Esophagus (tissue), 2 donors: ENCODE measurements at regions not wholly inside any gene's neighbourhood (a gene's known extent, or its start where the extent isn't known, plus 50 kb on each side); places are given as distances from the start of the nearest gene placed in this dataset.

Experiments used
- H3K27ac ChIP-seq, 2 donors: one replicate each; pipeline ENCODE4 v1.5.1; 2013; ENCODE audit warnings: low read depth in 2 of 2, mild to moderate bottlenecking in 2 of 2, inconsistent platforms in 1 of 2, low read length in 1 of 2, moderate library complexity in 1 of 2
- H3K27me3 ChIP-seq, 2 donors: one replicate each; pipeline ENCODE4 v1.6.1; 2013; ENCODE audit warnings: low read length in 2 of 2, control low read depth in 1 of 2, mild to moderate bottlenecking in 1 of 2; ENCODE audit not compliant: insufficient read depth in 2 of 2, control insufficient read depth in 1 of 2
- H3K36me3 ChIP-seq, 2 donors: one replicate each; pipeline ENCODE4 v1.6.1; 2013; ENCODE audit warnings: low read length in 1 of 2; ENCODE audit not compliant: control insufficient read depth in 2 of 2, insufficient read depth in 2 of 2
- H3K4me1 ChIP-seq, 2 donors: one replicate each; pipeline ENCODE4 v1.6.1; 2013; ENCODE audit warnings: low read length in 1 of 2; ENCODE audit not compliant: control insufficient read depth in 2 of 2, insufficient read depth in 2 of 2
- H3K4me3 ChIP-seq, 2 donors: one replicate each; pipeline ENCODE4 v1.5.1; 2013; ENCODE audit warnings: low read length in 2 of 2, mild to moderate bottlenecking in 2 of 2, low read depth in 1 of 2, moderate library complexity in 1 of 2
- H3K9me3 ChIP-seq, 2 donors: one replicate each; pipeline ENCODE4 v1.6.1; 2013; ENCODE audit warnings: mild to moderate bottlenecking in 2 of 2, low read depth in 1 of 2, low read length in 1 of 2, moderate library complexity in 1 of 2; ENCODE audit not compliant: control insufficient read depth in 2 of 2, insufficient read depth in 1 of 2
- WGBS, 2 donors: extraction: QIAGEN DNeasy Blood & Tissue Kit; methylation state at CpG; one replicate each; pipeline ENCODE4 v1.1.7; 2013; 5-methylcytosine and 5-hydroxymethylcytosine counted together
- donor health status: healthy with polysubstance abuse.
- donor health status: Bipolar disorder and iron deficiency.

DNA sequence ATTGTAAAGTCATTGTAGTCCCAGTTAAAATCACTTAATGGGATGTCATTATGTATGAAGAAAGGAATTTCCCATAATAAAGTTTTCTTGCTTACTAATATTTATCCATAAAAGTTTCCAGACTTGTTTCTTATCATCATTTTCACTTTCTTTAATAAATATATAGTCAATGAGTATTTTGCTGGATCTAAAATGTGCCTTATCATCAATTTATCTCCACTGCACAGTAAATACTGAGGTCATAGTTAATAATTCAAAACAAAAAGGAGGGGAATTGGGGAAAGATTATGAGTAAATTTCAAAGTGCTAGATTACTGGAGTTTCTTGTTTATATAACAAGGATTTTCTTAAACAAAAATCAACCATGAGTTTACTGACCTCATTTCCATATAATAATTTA, 279.5 kb upstream of the DKK2 start:
- no peaks in the 10 kb centered on the region for H3K36me3 ChIP-seq
- no peaks in the 10 kb centered on the region for H3K27me3 ChIP-seq
- no peaks in the 10 kb centered on the region for H3K9me3 ChIP-seq
- H3K4me3 ChIP-seq: no peak overlapping the region
- no peaks in the 10 kb centered on the region for H3K4me1 ChIP-seq
- no peak overlapping the region for H3K27ac ChIP-seq

- H3K27me3 ChIP-seq: no peaks in the 10 kb centered on the region
- H3K4me1 ChIP-seq: no peaks in the 10 kb centered on the region
- no peaks in the 10 kb centered on the region for H3K36me3 ChIP-seq
- H3K27ac ChIP-seq: no peak overlapping the region
- 55 to 77% methylated on average over 1 of the region's 1 CpG for WGBS, 2 donors
- no peaks in the 10 kb centered on the region for H3K9me3 ChIP-seq
- no peak overlapping the region for H3K4me3 ChIP-seq
Observed at GRCh38 chr4:107314156-107314555, 278.0 kb upstream of the DKK2 start.

- Histone ChIP-seq H3K9me3 (no peaks in the 10 kb centered on the region), H3K27ac (no peak overlapping the region), H3K36me3 (no peaks in the 10 kb centered on the region), H3K4me1 (no peaks in the 10 kb centered on the region), H3K27me3 (no peaks in the 10 kb centered on the region), H3K4me3 (no peak overlapping the region)
- WGBS, 2 donors: 76 to 78% methylated on average over 4 of the region's 4 CpGs
Observed at GRCh38 chr4:107312366-107312765, 276.3 kb upstream of the DKK2 start.

DNA sequence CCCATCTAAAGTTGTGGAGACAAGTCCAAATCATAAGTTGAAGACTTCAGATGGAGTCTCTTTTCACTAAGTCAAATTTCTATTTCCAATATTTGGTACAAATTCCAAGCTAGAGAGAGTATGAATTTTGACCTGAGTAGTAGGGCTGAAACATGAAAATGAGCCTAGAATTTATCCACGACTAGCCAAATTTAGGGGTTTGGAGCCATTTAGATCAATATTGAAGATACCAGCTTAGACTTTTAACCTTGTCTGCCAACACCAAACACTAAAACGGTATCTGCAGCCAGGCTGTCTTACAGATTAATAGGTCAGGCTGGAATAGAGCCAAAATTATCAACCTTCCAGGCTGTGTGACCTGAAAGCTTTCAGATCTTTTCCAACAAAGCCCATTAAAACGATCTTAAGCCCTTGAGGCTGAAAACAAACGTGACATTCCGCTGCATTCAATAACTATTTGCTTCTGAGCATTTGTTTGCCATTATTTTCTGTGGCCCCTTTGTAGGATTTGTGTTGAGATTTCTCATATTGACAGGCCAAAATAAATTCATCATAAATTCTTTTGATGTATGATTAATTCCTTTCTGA, 268.7 kb upstream of the DKK2 start:
- Histone ChIP-seq H3K9me3 (no peaks in the 10 kb centered on the region), H3K36me3 (no peaks in the 10 kb centered on the region), H3K4me3 (no peak overlapping the region), H3K27ac (no peak overlapping the region), H3K27me3 (no peaks in the 10 kb centered on the region), H3K4me1 (no peaks in the 10 kb centered on the region)
- WGBS, 2 donors: 15 to 20% methylated on average over 5 of the region's 5 CpGs

- H3K4me3 ChIP-seq: no peak overlapping the region
- no peaks in the 10 kb centered on the region for H3K27me3 ChIP-seq
- H3K36me3 ChIP-seq: no peaks in the 10 kb centered on the region
- no peak overlapping the region for H3K27ac ChIP-seq
- H3K9me3 ChIP-seq: peaks cover 0 to 2% of the 10 kb centered on the region in 2 donors
- WGBS, 2 donors: 78 to 79% methylated on average over 2 of the region's 2 CpGs
- no peaks in the 10 kb centered on the region for H3K4me1 ChIP-seq
Observed at GRCh38 chr4:107299646-107300045, 263.5 kb upstream of the DKK2 start.

DNA sequence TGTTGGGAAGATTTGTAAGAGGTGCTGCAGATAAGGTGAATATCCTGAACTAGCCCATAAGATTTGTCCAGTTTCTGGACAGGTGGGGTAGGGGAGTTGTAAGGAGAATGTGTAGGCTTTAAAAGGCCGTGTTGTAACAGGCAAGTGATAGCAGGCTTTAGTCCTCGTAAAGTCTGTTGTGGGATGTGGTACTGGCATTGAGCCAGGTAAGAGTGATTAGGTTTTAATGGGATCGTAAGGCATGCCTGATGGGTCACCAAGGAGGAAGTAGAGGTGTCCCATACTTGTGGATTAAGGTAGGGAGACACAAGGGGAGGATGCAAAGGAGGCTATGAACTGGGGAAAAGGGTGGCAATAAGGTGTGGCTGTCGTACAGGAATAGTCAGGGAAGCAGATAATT, 256.9 kb upstream of the DKK2 start:
- Histone ChIP-seq H3K4me1 (no peaks in the 10 kb centered on the region), H3K36me3 (no peaks in the 10 kb centered on the region), H3K27ac (no peak overlapping the region), H3K27me3 (no peaks in the 10 kb centered on the region), H3K4me3 (no peak overlapping the region), H3K9me3 (peaks cover 0 to 2% of the 10 kb centered on the region in 2 donors)
- WGBS, 2 donors: 55 to 62% methylated on average over 4 of the region's 4 CpGs

- no peaks in the 10 kb centered on the region for H3K27me3 ChIP-seq
- H3K4me3 ChIP-seq: no peak overlapping the region
- H3K27ac ChIP-seq: no peak overlapping the region
- 29 to 31% methylated on average over 4 of the region's 4 CpGs for WGBS, 2 donors
- no peaks in the 10 kb centered on the region for H3K36me3 ChIP-seq
- no peaks in the 10 kb centered on the region for H3K9me3 ChIP-seq
- H3K4me1 ChIP-seq: no peaks in the 10 kb centered on the region
Observed at GRCh38 chr4:107283587-107284559, 247.8 kb upstream of the DKK2 start.

GRCh38 chr4:107279733-107280132, 243.6 kb upstream of the DKK2 start:
- Histone ChIP-seq H3K27ac (no peak overlapping the region), H3K4me1 (no peaks in the 10 kb centered on the region), H3K4me3 (no peak overlapping the region), H3K9me3 (no peaks in the 10 kb centered on the region), H3K36me3 (no peaks in the 10 kb centered on the region), H3K27me3 (no peaks in the 10 kb centered on the region)

GRCh38 chr4:107278791-107279483, 242.8 kb upstream of the DKK2 start:
- H3K27me3 ChIP-seq: no peaks in the 10 kb centered on the region
- H3K36me3 ChIP-seq: no peaks in the 10 kb centered on the region
- H3K27ac ChIP-seq: no peak overlapping the region
- H3K9me3 ChIP-seq: no peaks in the 10 kb centered on the region
- no peak overlapping the region for H3K4me3 ChIP-seq
- H3K4me1 ChIP-seq: no peaks in the 10 kb centered on the region
- WGBS, 2 donors: 60 to 64% methylated on average over 4 of the region's 4 CpGs
